Panc1 (cell line): ENCODE measurements at regions not wholly inside any gene's neighbourhood (a gene's known extent, or its start where the extent isn't known, plus 50 kb on each side); places are given as distances from the start of the nearest gene placed in this dataset.

Source experiments
- ATAC-seq: fragments of 200-7000 bp; cut with Tn5 transposase; 2 replicates; pipeline ENCODE4 v1.9.1; 2020; ENCODE audit warnings: mild to moderate bottlenecking, moderate library complexity
- BruUV-seq: library from RNA; stranded (reverse); fragments of 400-500 nt; replicated peaks from 2 replicates; lab custom pipeline; 2021; lab: Mats Ljungman, UMichigan
- CTCF ChIA-PET: fragments of 300-600 bp; sonication (Branson Sonifier 250); formaldehyde crosslinking; loops from one replicate; lab custom pipeline; 2022; ENCODE audit warnings: antibody characterized with exemption; lab: Charles Lee
- POLR2A ChIA-PET: fragments of 300-600 bp; sonication (Branson Sonifier 250); formaldehyde crosslinking; loops from one replicate; lab custom pipeline; 2022; ENCODE audit warnings: antibody characterized with exemption; lab: Charles Lee
- DNase-seq: peaks from one replicate; pipeline ENCODE4 v3.0.0-alpha.2; 2010; ENCODE audit warnings: low read depth, low spot score
- H3K27ac ChIP-seq: 2 replicates; pipeline ENCODE4 v1.5.1; 2011; ENCODE audit warnings: mild to moderate bottlenecking, low read length, inconsistent platforms
- H3K27me3 ChIP-seq: fragments of 200-500 bp; sonication (Bioruptor generic); 2 replicates; pipeline ENCODE4 v1.6.0; 2014; ENCODE audit warnings: low read length, inconsistent platforms; ENCODE audit not compliant: control insufficient read depth, insufficient read depth
- H3K36me3 ChIP-seq: fragments of 200-500 bp; sonication (Bioruptor generic); 2 replicates; pipeline ENCODE4 v1.5.1; 2014; ENCODE audit warnings: inconsistent platforms, mild to moderate bottlenecking, low read length, moderate library complexity; ENCODE audit not compliant: control insufficient read depth, insufficient read depth
- H3K4me1 ChIP-seq: 2 replicates; pipeline ENCODE4 v1.5.1; 2011; ENCODE audit warnings: inconsistent platforms, mild to moderate bottlenecking, low read length, moderate library complexity; ENCODE audit not compliant: control insufficient read depth, insufficient read depth
- H3K4me3 ChIP-seq, 2 experiments: 2 replicates each; pipeline ENCODE4 v1.5.1; 2011 to 2012; ENCODE audit warnings: low read depth in 2 of 2, low read length in 2 of 2, mild to moderate bottlenecking in 2 of 2, inconsistent platforms in 1 of 2, moderate library complexity in 1 of 2
- H3K9me3 ChIP-seq: fragments of 200-500 bp; sonication (Bioruptor generic); 2 replicates; pipeline ENCODE4 v1.5.1; 2014; ENCODE audit warnings: low read depth, mild to moderate bottlenecking, inconsistent platforms, low read length, moderate library complexity; ENCODE audit not compliant: control insufficient read depth, insufficient read depth
- POLR2AphosphoS5 ChIP-seq: IDR thresholded peaks from 2 replicates; pipeline ENCODE4 v1.6.1; 2012; ENCODE audit warnings: mild to moderate bottlenecking, low read depth, low read length, moderate library complexity
- REST ChIP-seq, 2 experiments: IDR thresholded peaks; 2 replicates each; pipeline ENCODE4 v1.6.1; 2011 to 2012; ENCODE audit warnings: low read depth in 2 of 2, control low read depth in 1 of 2, low read length in 1 of 2, mild to moderate bottlenecking in 1 of 2, moderate library complexity in 1 of 2; ENCODE audit not compliant: insufficient read depth in 1 of 2
- SIN3A ChIP-seq: IDR thresholded peaks from 2 replicates; pipeline ENCODE4 v1.6.1; 2012; ENCODE audit warnings: low read depth, mild to moderate bottlenecking, low read length, moderate library complexity, borderline replicate concordance; ENCODE audit not compliant: insufficient read depth
- TCF7L2 ChIP-seq: IDR thresholded peaks from 2 replicates; pipeline ENCODE4 v1.6.1; 2011; ENCODE audit warnings: mild to moderate bottlenecking, low read depth, low read length, inconsistent platforms
- in situ Hi-C: cut with HindIII; loops from 2 replicates; pipeline ENCODE4 v1.10.0; 2016; ENCODE audit warnings: low sequenced_read_pairs, low pct_unique_long_range_greater_than_20kb
- intact Hi-C: fragments of 100-400 bp; cut with micrococcal nuclease; formaldehyde crosslinking; loops from one replicate; pipeline ENCODE4 v1.10.0; 2022; ENCODE audit not compliant: unreplicated experiment
- TF ChIP-seq, protein P1 (sequence below): fragments of 450-650 bp; IDR thresholded peaks from 2 replicates; pipeline ENCODE4 v1.5.1; 2017; ENCODE audit warnings: mild to moderate bottlenecking

DNA sequence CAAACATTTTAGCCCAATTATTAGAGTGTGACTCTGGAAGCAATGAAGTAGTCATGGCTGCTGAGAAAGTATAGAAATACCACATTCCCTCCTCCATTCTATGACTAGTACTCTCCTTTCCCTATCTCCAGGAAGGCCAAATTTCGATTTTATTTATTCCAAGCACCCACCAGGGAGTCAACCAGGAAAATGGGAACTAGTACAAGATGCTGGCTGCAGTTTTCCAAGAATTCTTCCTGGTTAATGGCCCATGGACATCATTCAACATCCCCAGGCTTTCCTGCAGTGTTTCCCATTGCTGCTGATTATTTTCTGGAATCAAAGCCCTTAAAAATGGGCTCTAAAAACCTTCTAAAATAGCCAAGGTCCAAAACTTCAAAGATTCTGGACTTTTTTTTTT lies 247.9 kb upstream of the STT3B start:
- H3K27me3 ChIP-seq = no peaks in the 10 kb centered on the region
- ChIA-PET CTCF (no interaction called here), POLR2A (no interaction called here)
- BruUV-seq = no TSS peak
- DNase-seq = no peak
- no peaks in the 10 kb centered on the region for H3K9me3 ChIP-seq
- H3K36me3 ChIP-seq = no peaks in the 10 kb centered on the region
- no peak overlapping the region for H3K4me3 ChIP-seq
- ATAC-seq = no peak
- no peaks in the 10 kb centered on the region for H3K4me1 ChIP-seq
- intact Hi-C loops = no loop called here
- TF ChIP-seq REST (IDR thresholded peaks at IDR 0.05; ENCODE audit: insufficient read depth in 1 of 2, low read depth in 2 of 2, low read length in 1 of 2) = no peak
- TF ChIP-seq POLR2AphosphoS5 = no peak
- TF ChIP-seq TCF7L2 = no peak
- TF ChIP-seq, protein P1, sequence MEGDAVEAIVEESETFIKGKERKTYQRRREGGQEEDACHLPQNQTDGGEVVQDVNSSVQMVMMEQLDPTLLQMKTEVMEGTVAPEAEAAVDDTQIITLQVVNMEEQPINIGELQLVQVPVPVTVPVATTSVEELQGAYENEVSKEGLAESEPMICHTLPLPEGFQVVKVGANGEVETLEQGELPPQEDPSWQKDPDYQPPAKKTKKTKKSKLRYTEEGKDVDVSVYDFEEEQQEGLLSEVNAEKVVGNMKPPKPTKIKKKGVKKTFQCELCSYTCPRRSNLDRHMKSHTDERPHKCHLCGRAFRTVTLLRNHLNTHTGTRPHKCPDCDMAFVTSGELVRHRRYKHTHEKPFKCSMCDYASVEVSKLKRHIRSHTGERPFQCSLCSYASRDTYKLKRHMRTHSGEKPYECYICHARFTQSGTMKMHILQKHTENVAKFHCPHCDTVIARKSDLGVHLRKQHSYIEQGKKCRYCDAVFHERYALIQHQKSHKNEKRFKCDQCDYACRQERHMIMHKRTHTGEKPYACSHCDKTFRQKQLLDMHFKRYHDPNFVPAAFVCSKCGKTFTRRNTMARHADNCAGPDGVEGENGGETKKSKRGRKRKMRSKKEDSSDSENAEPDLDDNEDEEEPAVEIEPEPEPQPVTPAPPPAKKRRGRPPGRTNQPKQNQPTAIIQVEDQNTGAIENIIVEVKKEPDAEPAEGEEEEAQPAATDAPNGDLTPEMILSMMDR = no peak
- no peak for TF ChIP-seq SIN3A
- in situ Hi-C loops = no loop called here
- H3K27ac ChIP-seq = no peak overlapping the region

GRCh38 chr3:31285833-31286486 lies 246.8 kb upstream of the STT3B start:
- Histone ChIP-seq H3K4me3 (no peak overlapping the region), H3K36me3 (no peaks in the 10 kb centered on the region), H3K9me3 (no peaks in the 10 kb centered on the region), H3K27me3 (no peaks in the 10 kb centered on the region), H3K27ac (no peak overlapping the region), H3K4me1 (no peaks in the 10 kb centered on the region)
- DNase-seq (no peak), ATAC-seq (no peak)
- in situ Hi-C loops = no loop called here
- TF ChIP-seq REST (IDR thresholded peaks at IDR 0.05; ENCODE audit: insufficient read depth in 1 of 2, low read depth in 2 of 2, low read length in 1 of 2) (no peak), POLR2AphosphoS5 (no peak), TCF7L2 (no peak), SIN3A (no peak)
- TF ChIP-seq, protein P1 = no peak
- CTCF ChIA-PET = no interaction called here
- BruUV-seq = no TSS peak
- intact Hi-C loops = no loop called here
- POLR2A ChIA-PET = no interaction called here
